GM21825 (cell line): ENCODE measurements at regions not wholly inside any gene's neighbourhood (a gene's known extent, or its start where the extent isn't known, plus 50 kb on each side); places are given as distances from the start of the nearest gene placed in this dataset.

Experiments used
- ATAC-seq: cut with Tn5 transposase; IDR thresholded peaks from one replicate; pipeline ENCODE4 v1.9.1; 2021; ENCODE audit warnings: mild to moderate bottlenecking, moderate library complexity; ENCODE audit not compliant: unreplicated experiment

GRCh38 chr1:56056438-56057287 lies 522.7 kb downstream of the PLPP3 start:
- no peak for ATAC-seq

GRCh38 chr1:56054959-56055358 lies 524.4 kb downstream of the PLPP3 start:
- ATAC-seq, result no peak

GRCh38 chr1:56052041-56052440 lies 527.3 kb downstream of the PLPP3 start:
- no peak for ATAC-seq

DNA sequence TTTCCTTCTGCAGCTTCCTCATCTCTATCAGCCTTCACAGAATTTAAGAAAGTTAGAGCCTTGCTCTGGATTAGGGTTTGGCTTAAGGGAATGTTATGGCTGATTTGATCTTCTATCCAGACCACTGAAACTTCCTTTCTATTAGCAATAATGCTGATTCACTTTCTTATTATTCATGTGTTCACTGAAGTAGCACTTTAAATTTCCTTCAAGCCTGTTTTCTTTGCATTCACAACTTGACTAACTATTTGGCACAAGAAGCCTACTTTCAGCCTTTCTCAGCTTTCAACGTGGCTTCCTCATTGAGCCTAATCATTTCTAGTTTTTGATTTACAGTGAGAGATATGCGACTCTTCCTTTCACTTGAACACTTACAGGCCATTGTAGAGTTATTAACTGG lies 528.5 kb downstream of the PLPP3 start:
- ATAC-seq, result no peak

DNA sequence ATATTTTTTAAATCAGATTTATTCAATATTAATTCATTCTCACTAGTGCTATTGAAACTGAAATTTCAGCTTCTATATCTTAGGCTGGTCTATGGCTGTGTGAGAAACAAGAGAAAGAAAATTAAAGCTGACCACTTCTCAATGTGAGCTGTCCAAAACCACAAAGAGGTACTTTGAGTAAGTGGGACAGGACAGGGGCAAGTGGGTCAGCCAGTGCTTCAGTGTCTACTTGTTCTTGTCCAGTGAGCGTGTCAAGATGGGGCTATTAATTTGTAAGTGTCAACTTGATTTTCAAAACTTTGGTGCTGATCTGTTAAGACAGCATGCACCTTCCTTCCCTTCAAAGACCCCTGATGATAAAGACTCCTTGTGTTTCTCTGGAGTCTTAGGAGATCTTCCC lies 533.9 kb downstream of the PLPP3 start:
- no peak for ATAC-seq

GRCh38 chr1:56045062-56045461 lies 534.3 kb downstream of the PLPP3 start:
- no peak for ATAC-seq

DNA sequence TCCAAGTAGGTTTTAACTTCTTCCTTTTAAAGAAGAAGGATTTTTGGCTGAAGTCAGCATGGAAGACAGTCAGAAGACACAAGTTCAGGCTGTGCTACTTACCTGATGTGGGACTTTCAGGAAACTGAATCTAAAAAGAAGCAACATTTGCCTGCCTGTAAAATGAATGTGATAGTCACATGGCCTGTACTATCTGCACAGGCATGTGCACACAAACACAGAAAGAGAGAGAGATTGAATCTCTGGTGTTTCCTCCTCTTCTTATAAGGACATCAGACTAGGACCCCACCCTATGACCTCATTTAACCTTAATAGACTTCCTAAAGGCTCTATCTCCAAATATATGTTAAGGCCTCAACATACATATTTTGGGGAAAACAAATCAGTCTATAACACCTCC lies 542.9 kb downstream of the PLPP3 start:
- no peak for ATAC-seq

DNA sequence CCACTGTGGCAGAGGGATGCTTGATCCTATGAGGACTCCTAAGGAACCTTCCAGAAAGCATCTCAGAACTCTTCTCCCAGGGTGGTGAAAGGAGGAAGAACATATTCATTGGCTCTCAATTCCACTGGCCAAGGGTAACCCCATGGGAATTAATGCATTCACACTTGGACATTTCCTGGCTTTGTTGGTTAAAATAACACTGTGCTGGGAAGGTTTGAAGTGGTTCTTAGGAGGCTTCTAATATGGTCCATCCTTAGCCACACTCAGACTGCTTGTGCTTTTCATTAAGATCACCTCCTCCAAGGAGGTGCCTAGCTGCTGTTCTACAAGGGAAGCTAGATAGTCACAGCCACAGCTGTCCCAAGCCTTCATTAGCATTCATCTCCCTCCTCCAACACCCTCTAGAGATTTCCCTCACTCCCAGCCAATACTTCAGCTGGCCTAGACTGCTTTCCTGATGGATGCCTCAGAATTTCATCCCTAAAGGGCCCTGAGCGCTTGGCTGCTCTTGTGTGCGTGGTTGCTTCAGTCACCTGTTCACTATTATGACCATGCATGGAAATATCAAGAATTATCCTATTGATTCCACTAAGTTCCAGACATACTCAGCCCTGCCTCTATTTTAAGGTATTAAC lies 544.4 kb downstream of the PLPP3 start:
- no peak for ATAC-seq

- no peak for ATAC-seq
These were observed 545.1 kb downstream of the PLPP3 start for GRCh38 chr1:56034222-56034621.

DNA sequence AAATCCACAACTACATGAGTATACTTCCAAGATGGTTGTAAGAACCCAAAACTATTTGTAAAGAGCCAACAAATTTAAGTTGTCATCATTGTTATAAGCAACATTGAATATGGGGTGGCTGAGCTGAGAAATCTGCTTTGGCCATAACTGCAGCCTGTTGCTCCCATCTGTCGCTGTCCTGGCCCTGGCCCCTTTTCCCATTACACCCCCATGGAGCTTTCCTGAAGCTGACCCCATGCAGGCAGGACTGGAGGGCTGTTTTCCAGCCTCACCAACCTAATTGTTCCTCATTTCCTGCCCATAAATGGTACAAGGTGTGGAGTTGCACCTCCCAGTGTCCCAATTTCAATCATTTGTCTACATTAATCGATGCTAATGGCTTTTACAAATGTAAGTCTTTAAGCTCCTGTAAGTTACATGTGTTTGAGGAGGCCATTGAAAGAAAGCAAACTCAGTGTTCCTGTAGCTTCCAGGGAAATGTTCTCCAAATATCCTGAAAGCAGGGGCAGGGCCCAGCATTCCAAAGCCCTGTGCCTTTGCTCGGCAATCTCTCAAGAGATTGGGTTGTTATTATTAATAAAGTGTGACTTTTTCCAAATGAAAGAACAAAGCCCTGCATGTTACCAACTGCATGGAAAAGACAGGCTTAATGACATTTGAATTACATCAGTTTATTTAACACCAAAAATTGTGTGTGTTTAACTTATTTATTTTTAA lies 545.9 kb downstream of the PLPP3 start:
- ATAC-seq, result no peak

- ATAC-seq, result no peak
These were observed 547.2 kb downstream of the PLPP3 start for GRCh38 chr1:56032096-56032676.

DNA sequence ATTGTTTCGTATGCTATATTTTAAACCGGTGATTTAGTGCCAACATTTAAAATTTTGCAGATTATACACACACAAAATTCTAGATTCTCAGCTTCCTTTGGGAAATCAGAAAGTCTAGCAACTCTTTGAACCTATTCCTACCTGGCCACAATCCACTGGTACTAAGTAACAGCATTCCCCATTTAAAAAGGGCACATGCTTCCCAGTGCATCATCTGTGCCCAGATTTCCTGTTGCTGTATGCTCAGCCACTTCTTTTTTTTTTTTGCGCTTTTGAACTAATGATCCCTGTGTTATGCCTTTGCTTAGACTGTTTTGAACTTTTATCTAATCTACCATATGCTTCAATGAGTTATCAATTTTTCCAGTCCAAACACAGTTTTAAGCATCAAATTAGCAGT lies 548.4 kb downstream of the PLPP3 start:
- no peak for ATAC-seq

DNA sequence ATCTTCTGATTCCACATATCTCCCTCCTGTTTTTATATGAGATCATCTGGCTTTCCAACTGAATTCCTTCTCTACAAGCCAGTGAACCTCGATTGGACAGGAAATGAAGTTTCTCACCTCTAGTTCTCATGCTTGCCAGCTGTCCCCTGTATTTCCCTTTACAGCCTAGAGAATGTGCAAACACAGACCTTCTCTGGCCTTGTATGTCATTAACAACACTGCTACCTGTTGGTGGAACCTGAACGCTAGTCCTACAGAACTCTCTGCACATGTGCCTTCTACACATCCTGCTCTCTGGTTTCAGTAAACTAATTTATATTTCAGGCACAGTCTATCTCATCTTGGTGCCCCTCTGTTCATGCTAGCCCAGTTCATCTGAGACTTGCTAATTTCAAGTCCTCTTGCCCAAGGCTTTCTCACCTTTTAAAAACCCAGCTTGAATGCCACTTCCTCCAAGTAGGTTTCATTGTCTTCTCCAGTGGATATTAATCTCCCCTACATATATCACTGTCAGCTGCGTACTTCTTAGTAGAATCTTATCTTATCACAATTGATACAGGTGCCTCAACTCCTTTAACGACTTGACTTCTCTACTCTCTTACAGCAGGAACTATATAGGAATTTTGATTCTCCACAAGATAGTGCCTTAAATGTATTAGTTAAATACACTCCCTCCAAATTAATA lies 549.9 kb downstream of the PLPP3 start:
- ATAC-seq, result no peak

- no peak for ATAC-seq
These were observed 550.5 kb downstream of the PLPP3 start for GRCh38 chr1:56028911-56029310.

- no peak for ATAC-seq
These were observed 551.1 kb downstream of the PLPP3 start for GRCh38 chr1:56028244-56028643.

- ATAC-seq, result no peak
These were observed 553.4 kb downstream of the PLPP3 start for GRCh38 chr1:56025942-56026341.

DNA sequence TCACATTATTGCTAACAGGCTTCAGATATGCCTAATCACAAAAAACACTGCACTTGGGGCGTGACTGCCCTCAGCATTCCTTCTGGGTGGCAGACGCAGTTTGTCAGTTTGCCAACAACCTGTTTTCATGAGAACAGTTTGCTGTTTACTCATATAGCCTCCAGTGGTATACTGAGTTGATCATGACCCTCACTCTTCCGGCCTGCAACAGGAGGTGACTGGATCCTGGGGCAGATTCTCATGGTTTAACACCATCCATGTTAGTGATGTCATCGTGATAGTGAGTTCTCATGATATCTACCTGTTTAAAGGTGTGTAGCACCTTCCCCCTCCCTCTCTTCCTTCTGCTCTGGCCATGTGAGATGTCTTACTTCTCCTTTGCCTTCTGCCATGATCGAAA lies 555.2 kb downstream of the PLPP3 start:
- no peak for ATAC-seq

- ATAC-seq, result no peak
These were observed 559.4 kb downstream of the PLPP3 start for GRCh38 chr1:56019922-56020321.

DNA sequence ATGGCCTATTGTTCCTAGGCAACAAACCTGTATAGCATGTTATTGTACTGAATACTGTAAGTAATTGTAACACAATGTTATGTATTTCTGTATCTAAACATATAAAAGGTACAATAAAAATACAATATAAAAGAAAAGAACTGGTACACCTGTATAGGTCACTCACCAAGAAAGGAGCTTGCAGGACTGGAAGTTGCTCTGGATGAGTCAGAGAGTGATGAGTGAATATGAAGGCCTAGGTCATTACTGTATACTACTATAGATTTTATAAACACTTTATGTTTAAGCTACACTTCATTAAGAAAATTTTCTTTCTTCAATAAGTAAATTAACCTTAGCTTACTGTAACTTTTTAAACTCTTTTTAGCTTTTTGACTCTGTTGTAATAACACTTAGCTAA lies 559.9 kb downstream of the PLPP3 start:
- ATAC-seq, result no peak

DNA sequence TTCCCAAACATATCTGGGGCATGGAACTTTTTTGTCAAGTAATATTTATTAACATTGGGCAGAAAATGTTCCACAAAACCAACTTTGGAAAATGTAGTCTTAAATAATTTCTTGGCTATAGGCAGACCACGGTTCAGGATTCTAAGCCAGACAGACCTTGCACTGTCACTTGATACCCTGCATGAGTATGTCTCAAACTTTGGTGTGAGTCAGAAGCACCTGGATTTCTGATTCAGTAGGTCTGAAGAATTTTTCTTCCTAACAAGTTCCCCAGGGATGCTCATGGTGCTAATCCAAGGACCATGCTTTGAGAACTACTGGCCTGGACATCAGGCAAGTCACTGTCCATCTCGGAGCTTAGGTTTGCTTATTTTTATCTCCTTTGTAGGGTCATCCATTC lies 562.0 kb downstream of the PLPP3 start:
- no peak for ATAC-seq

DNA sequence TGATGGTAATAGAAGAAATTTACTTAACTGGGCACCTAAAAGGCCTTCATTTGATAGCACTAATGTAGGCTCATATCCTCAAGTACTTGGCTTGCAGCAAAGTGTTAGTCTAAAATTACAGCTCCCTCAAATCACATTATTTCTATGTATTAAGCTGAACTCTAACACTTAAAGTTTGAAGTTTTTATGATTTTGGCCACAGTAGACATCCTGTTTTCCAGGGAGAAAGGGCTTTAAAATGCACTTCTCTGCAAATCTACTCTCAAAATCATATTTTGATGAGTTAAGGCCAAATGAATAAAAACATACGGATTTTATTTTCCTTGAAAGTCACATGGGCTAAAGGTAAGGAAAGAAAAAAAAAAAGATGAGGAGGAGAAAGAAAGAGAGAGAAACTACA lies 575.5 kb downstream of the PLPP3 start:
- no peak for ATAC-seq
